ENCODE measurements at regions not wholly inside any gene's neighbourhood (a gene's known extent, or its start where the extent isn't known, plus 50 kb on each side); places are given as distances from the start of the nearest gene placed in this dataset.

GRCh38 chr20:48326434-48326691 is 501.4 kb downstream of the PREX1 start:
- H3K4me2 ChIP-seq = no peak overlapping the region
- no peak overlapping the region for H3K9ac ChIP-seq
- H3K4me1 Mint-ChIP-seq = peaks cover 28% of the 10 kb centered on the region

DNA sequence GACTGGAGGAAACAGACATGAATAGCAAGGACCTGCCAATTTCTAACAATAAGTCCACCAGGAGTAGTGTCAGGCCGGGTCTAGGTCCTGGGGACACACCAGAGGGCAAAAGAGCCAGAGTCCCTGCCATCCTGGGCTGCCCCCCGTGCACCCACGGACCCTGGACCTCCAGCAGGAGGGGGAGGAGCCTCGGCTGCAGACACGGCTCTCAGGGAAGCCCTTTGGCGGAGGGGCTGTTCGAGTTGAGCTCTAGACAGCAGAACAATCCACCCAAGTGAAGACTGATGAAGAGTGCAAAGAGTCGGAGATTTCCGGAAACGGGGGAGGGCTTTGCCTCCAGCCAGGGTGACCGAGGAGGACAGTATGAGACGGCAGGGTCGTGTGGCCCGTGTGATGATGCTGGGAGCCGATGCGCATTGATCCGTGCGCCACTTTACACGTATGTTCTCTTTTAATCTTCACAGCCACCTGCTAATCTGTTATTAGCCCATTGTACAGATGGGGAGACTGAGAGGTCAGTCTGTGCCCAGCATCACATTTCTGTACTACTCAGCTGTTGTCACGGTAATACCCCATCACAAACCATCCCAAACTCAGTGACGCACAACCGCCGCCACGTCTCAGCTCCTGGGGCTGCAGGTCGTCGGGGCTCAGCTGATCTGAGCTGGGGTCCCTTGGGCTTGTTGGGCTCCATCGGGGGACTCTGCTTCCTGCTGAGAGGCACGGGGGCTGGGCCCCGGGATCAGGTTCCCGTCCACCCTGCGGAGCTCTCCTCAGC is 502.0 kb downstream of the PREX1 start:
- no peak overlapping the region for H3K9ac ChIP-seq
- peaks cover 30% of the 10 kb centered on the region for H3K27me3 Mint-ChIP-seq (ENCODE audit: insufficient read depth, low read depth)
- no peaks in the 10 kb centered on the region for H3K36me3 ChIP-seq
- H3K4me1 ChIP-seq = no peaks in the 10 kb centered on the region
- H2AFZ ChIP-seq (replicated peaks) = no peak overlapping the region
- no peak for TF ChIP-seq EZH2 (IDR thresholded peaks at IDR 0.05)
- TF ChIP-seq EZH2phosphoT487 (IDR thresholded peaks at IDR 0.05) = no peak
- TF ChIP-seq, protein P1, sequence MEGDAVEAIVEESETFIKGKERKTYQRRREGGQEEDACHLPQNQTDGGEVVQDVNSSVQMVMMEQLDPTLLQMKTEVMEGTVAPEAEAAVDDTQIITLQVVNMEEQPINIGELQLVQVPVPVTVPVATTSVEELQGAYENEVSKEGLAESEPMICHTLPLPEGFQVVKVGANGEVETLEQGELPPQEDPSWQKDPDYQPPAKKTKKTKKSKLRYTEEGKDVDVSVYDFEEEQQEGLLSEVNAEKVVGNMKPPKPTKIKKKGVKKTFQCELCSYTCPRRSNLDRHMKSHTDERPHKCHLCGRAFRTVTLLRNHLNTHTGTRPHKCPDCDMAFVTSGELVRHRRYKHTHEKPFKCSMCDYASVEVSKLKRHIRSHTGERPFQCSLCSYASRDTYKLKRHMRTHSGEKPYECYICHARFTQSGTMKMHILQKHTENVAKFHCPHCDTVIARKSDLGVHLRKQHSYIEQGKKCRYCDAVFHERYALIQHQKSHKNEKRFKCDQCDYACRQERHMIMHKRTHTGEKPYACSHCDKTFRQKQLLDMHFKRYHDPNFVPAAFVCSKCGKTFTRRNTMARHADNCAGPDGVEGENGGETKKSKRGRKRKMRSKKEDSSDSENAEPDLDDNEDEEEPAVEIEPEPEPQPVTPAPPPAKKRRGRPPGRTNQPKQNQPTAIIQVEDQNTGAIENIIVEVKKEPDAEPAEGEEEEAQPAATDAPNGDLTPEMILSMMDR (IDR thresholded peaks at IDR 0.05) = no peak
- no peaks in the 10 kb centered on the region for H3K79me2 ChIP-seq (ENCODE audit: low read depth)
- H4K20me1 ChIP-seq (ENCODE audit: low read depth) = no peaks in the 10 kb centered on the region
- no peaks in the 10 kb centered on the region for H3K9me3 ChIP-seq (ENCODE audit: low read depth)
- no peak for DNase-seq (ENCODE audit: low spot score)
- no peak overlapping the region for H3K4me3 Mint-ChIP-seq
- no peak overlapping the region for H3K4me3 ChIP-seq
- H3F3A ChIP-seq (ENCODE audit: low read depth) = no peaks in the 10 kb centered on the region
- H3K4me2 ChIP-seq = no peak overlapping the region
- H3K36me3 Mint-ChIP-seq = no peaks in the 10 kb centered on the region
- no peak overlapping the region for H3K27ac ChIP-seq
- H3K4me1 Mint-ChIP-seq = peaks cover 28% of the 10 kb centered on the region
- no peak overlapping the region for H3K27ac Mint-ChIP-seq
- H3K27me3 ChIP-seq = no peaks in the 10 kb centered on the region
- H3K9me3 Mint-ChIP-seq = peaks cover 3% of the 10 kb centered on the region

More at GRCh38 chr20:48326434-48326691, 501.4 kb downstream of the PREX1 start:
- no peak overlapping the region for H3K27ac ChIP-seq
- no peak for TF ChIP-seq EZH2phosphoT487 (IDR thresholded peaks at IDR 0.05)
- TF ChIP-seq, protein P1 (IDR thresholded peaks at IDR 0.05) = no peak
- no peak for TF ChIP-seq EZH2 (IDR thresholded peaks at IDR 0.05)
- no peaks in the 10 kb centered on the region for H3F3A ChIP-seq (ENCODE audit: low read depth)
- Mint-ChIP-seq H3K36me3 (no peaks in the 10 kb centered on the region), H3K27ac (peak overlapping the region; percentile 50), H3K27me3 (ENCODE audit: insufficient read depth, low read depth) (peaks cover 30% of the 10 kb centered on the region), H3K9me3 (peaks cover 3% of the 10 kb centered on the region), H3K4me3 (no peak overlapping the region)
- DNase-seq (ENCODE audit: low spot score) = no peak
- no peaks in the 10 kb centered on the region for H3K9me3 ChIP-seq (ENCODE audit: low read depth)
- H3K79me2 ChIP-seq (ENCODE audit: low read depth) = no peaks in the 10 kb centered on the region
- H3K4me1 ChIP-seq = no peaks in the 10 kb centered on the region
- no peak overlapping the region for H2AFZ ChIP-seq (replicated peaks)
- no peaks in the 10 kb centered on the region for H4K20me1 ChIP-seq (ENCODE audit: low read depth)
- no peak overlapping the region for H3K4me3 ChIP-seq
- no peaks in the 10 kb centered on the region for H3K36me3 ChIP-seq
- H3K27me3 ChIP-seq = no peaks in the 10 kb centered on the region

GRCh38 chr20:48324744-48325143 is 503.1 kb downstream of the PREX1 start:
- Histone ChIP-seq H4K20me1 (ENCODE audit: low read depth) (no peaks in the 10 kb centered on the region), H3K4me1 (no peaks in the 10 kb centered on the region), H2AFZ (replicated peaks) (no peak overlapping the region), H3F3A (ENCODE audit: low read depth) (no peaks in the 10 kb centered on the region), H3K79me2 (ENCODE audit: low read depth) (no peaks in the 10 kb centered on the region), H3K4me3 (no peak overlapping the region), H3K27ac (no peak overlapping the region), H3K27me3 (no peaks in the 10 kb centered on the region), H3K9me3 (ENCODE audit: low read depth) (no peaks in the 10 kb centered on the region), H3K4me2 (no peak overlapping the region), H3K9ac (no peak overlapping the region), H3K36me3 (no peaks in the 10 kb centered on the region)
- Mint-ChIP-seq H3K27me3 (ENCODE audit: insufficient read depth, low read depth) (peaks cover 28% of the 10 kb centered on the region), H3K36me3 (no peaks in the 10 kb centered on the region), H3K27ac (peak overlapping the region; percentile 44), H3K4me3 (no peak overlapping the region), H3K4me1 (peaks cover 27% of the 10 kb centered on the region), H3K9me3 (peaks cover 3% of the 10 kb centered on the region)
- TF ChIP-seq, protein P1 (IDR thresholded peaks at IDR 0.05) = no peak
- no peak for TF ChIP-seq EZH2 (IDR thresholded peaks at IDR 0.05)
- no peak for TF ChIP-seq EZH2phosphoT487 (IDR thresholded peaks at IDR 0.05)
- no peak for DNase-seq (ENCODE audit: low spot score)
